CD4-positive, alpha-beta T cell (primary cell): ENCODE measurements at regions not wholly inside any gene's neighbourhood (a gene's known extent, or its start where the extent isn't known, plus 50 kb on each side); places are given as distances from the start of the nearest gene placed in this dataset.

Experiments used
- ATAC-seq: fragments of 200-7000 bp; cut with Tn5 transposase; one replicate; pipeline ENCODE4 v1.10.0; 2022; ENCODE audit warnings: mild to moderate bottlenecking; ENCODE audit not compliant: poor library complexity
- CTCF ChIA-PET: fragments of 350-600 bp; sonication (Branson Sonifier 250); formaldehyde crosslinking; loops from one replicate; lab custom pipeline; 2021; ENCODE audit warnings: antibody characterized with exemption, inconsistent platforms; lab: Charles Lee
- POLR2A ChIA-PET: fragments of 350-600 bp; sonication (Branson Sonifier 250); formaldehyde crosslinking; loops from one replicate; lab custom pipeline; 2021; ENCODE audit warnings: antibody characterized with exemption, inconsistent platforms; lab: Charles Lee
- DNase-seq, 14 experiments: peaks; one replicate each; pipeline ENCODE4 v3.0.0-alpha.2; 2013 to 2020; ENCODE audit warnings: mixed read lengths in 2 of 14
- H3K27ac ChIP-seq, 2 donors: one replicate each; pipeline versions ENCODE4 v1.5.1 to v1.7.0; 2013; ENCODE audit warnings: low read length in 2 of 2, low read depth in 1 of 2, mild to moderate bottlenecking in 1 of 2
- H3K27me3 ChIP-seq, 2 experiments: 1 replicate in 1 of 2; 2 replicates in 1 of 2; pipeline versions ENCODE4 v1.6.1 to v1.7.0; 2013; ENCODE audit warnings: low read length in 2 of 2, control low read depth in 1 of 2, mild to moderate bottlenecking in 1 of 2, moderate library complexity in 1 of 2; ENCODE audit not compliant: insufficient read depth in 2 of 2, control insufficient read depth in 1 of 2
- H3K36me3 ChIP-seq: one replicate; pipeline ENCODE4 v1.6.1; 2013; ENCODE audit warnings: low read length, control low read depth; ENCODE audit not compliant: insufficient read depth
- H3K4me1 ChIP-seq: one replicate; pipeline ENCODE4 v1.6.1; 2013; ENCODE audit warnings: low read length, control low read depth; ENCODE audit not compliant: insufficient read depth
- H3K4me3 ChIP-seq: one replicate; pipeline ENCODE4 v1.5.1; 2013; ENCODE audit warnings: mild to moderate bottlenecking, low read length, moderate library complexity
- H3K9me3 ChIP-seq, 2 experiments: 1 replicate in 1 of 2; 2 replicates in 1 of 2; pipeline versions ENCODE4 v1.6.1 to v1.7.0; 2013; ENCODE audit warnings: low read length in 2 of 2, mild to moderate bottlenecking in 2 of 2, control low read depth in 1 of 2, moderate library complexity in 1 of 2; ENCODE audit not compliant: control insufficient read depth in 1 of 2, insufficient read depth in 1 of 2
- H3K27ac Mint-ChIP-seq: one replicate; pipeline ENCODE4 v1.8.0; 2020; ENCODE audit warnings: mixed read lengths
- H3K27me3 Mint-ChIP-seq: one replicate; pipeline ENCODE4 v1.8.0; 2021; ENCODE audit warnings: mixed read lengths
- H3K36me3 Mint-ChIP-seq: one replicate; pipeline ENCODE4 v1.8.0; 2021; ENCODE audit warnings: low read depth, mixed read lengths
- H3K4me1 Mint-ChIP-seq: one replicate; pipeline ENCODE4 v1.8.0; 2021; ENCODE audit warnings: low read depth, mixed read lengths
- H3K4me3 Mint-ChIP-seq: one replicate; pipeline ENCODE4 v1.8.0; 2020; ENCODE audit warnings: mild to moderate bottlenecking, mixed read lengths
- H3K9me3 Mint-ChIP-seq: one replicate; pipeline ENCODE4 v1.8.0; 2020; ENCODE audit warnings: mixed read lengths
- CTCF ChIP-seq: fragments of 200-600 bp; IDR thresholded peaks from one replicate; pipeline ENCODE4 v1.8.0; 2022; ENCODE audit warnings: antibody characterized with exemption, mild to moderate bottlenecking
- intact Hi-C, 2 experiments: fragments of 100-400 bp; cut with DNase I in 1 of 2; cut with micrococcal nuclease in 1 of 2; formaldehyde crosslinking; loops; one replicate each; pipeline versions ENCODE4 v1.15.1 to v1.9.0; 2023 to 2025; cut with DNase I, micrococcal nuclease

- no peaks in the 10 kb centered on the region for H3K4me1 ChIP-seq
- intact Hi-C loops, result no loop called here
- H3K4me3 Mint-ChIP-seq, result no peak overlapping the region
- H3K36me3 Mint-ChIP-seq, result no peaks in the 10 kb centered on the region
- H3K27ac Mint-ChIP-seq, result no peak overlapping the region
- H3K27me3 Mint-ChIP-seq, result no peaks in the 10 kb centered on the region
- H3K4me1 Mint-ChIP-seq, result no peaks in the 10 kb centered on the region
- ATAC-seq, result no peak
- H3K9me3 ChIP-seq, result peaks cover 0 to 4% of the 10 kb centered on the region in 2 experiments
- H3K4me3 ChIP-seq, result no peak overlapping the region
- ChIA-PET POLR2A (no interaction called here), CTCF (no interaction called here)
- TF ChIP-seq CTCF, result no peak
- H3K36me3 ChIP-seq, result no peaks in the 10 kb centered on the region
- H3K27me3 ChIP-seq, result no peaks in the 10 kb centered on the region
- H3K9me3 Mint-ChIP-seq, result peaks cover 16% of the 10 kb centered on the region
- DNase-seq, result no peak
- no peak overlapping the region for H3K27ac ChIP-seq
Measured at GRCh38 chr11:25441421-25441820, 890.5 kb upstream of the ANO3 start.

GRCh38 chr11:25449091-25449490 lies 882.8 kb upstream of the ANO3 start:
- ATAC-seq (no peak), DNase-seq (no peak)
- TF ChIP-seq CTCF, result no peak
- CTCF ChIA-PET, result no interaction called here
- POLR2A ChIA-PET, result no interaction called here
- Histone ChIP-seq H3K36me3 (no peaks in the 10 kb centered on the region), H3K4me1 (no peaks in the 10 kb centered on the region), H3K27ac (no peak overlapping the region), H3K9me3 (peaks cover 5 to 13% of the 10 kb centered on the region in 2 experiments), H3K4me3 (no peak overlapping the region), H3K27me3 (no peaks in the 10 kb centered on the region)
- Mint-ChIP-seq H3K27ac (no peak overlapping the region), H3K4me3 (no peak overlapping the region), H3K9me3 (peaks cover 9% of the 10 kb centered on the region), H3K27me3 (no peaks in the 10 kb centered on the region), H3K4me1 (no peaks in the 10 kb centered on the region), H3K36me3 (no peaks in the 10 kb centered on the region)
- intact Hi-C loops, result no loop called here

- peaks cover 5 to 8% of the 10 kb centered on the region in 2 experiments for H3K9me3 ChIP-seq
- no peaks in the 10 kb centered on the region for H3K36me3 ChIP-seq
- Mint-ChIP-seq H3K4me3 (no peak overlapping the region), H3K27ac (no peak overlapping the region), H3K9me3 (peaks cover 14% of the 10 kb centered on the region), H3K27me3 (no peaks in the 10 kb centered on the region), H3K4me1 (no peaks in the 10 kb centered on the region), H3K36me3 (no peaks in the 10 kb centered on the region)
- ATAC-seq (no peak), DNase-seq (no peak)
- ChIA-PET CTCF (no interaction called here), POLR2A (no interaction called here)
- no peak for TF ChIP-seq CTCF
- no peaks in the 10 kb centered on the region for H3K27me3 ChIP-seq
- H3K4me1 ChIP-seq, result no peaks in the 10 kb centered on the region
- intact Hi-C loops, result no loop called here
- H3K27ac ChIP-seq, result no peak overlapping the region
- H3K4me3 ChIP-seq, result no peak overlapping the region
Measured at GRCh38 chr11:25453471-25453870, 878.5 kb upstream of the ANO3 start.
